NCI-H146 treated with DMSO at 0.1 percent for 48 hours (cell line): ENCODE measurements at regions not wholly inside any gene's neighbourhood (a gene's known extent, or its start where the extent isn't known, plus 50 kb on each side); places are given as distances from the start of the nearest gene placed in this dataset.

Source experiments
- DNase-seq: peaks from one replicate; lab custom pipeline; 2025; ENCODE audit not compliant: unreplicated experiment; lab: John Stamatoyannopoulos, UW

GRCh38 chr1:231108516-231109302, 53.1 kb upstream of the TRIM67 start:
- DNase-seq: no peak

- peak; percentile 37 for DNase-seq
These were observed 54.1 kb upstream of the TRIM67 start for GRCh38 chr1:231107600-231108326.

- no peak for DNase-seq
These were observed 54.7 kb upstream of the TRIM67 start for GRCh38 chr1:231107151-231107550.

- no peak for DNase-seq
These were observed 55.5 kb upstream of the TRIM67 start for GRCh38 chr1:231106347-231106746.

GRCh38 chr1:231104917-231105316, 56.9 kb upstream of the TRIM67 start:
- DNase-seq: no peak

- no peak for DNase-seq
These were observed 57.9 kb upstream of the TRIM67 start for GRCh38 chr1:231103961-231104360.

- DNase-seq: no peak
These were observed 60.1 kb upstream of the FAM89A start for GRCh38 chr1:231099996-231100767.

GRCh38 chr1:231099311-231099710, 59.3 kb upstream of the FAM89A start:
- DNase-seq: no peak

GRCh38 chr1:231095595-231095994, 55.5 kb upstream of the FAM89A start:
- DNase-seq: no peak

GRCh38 chr1:231094421-231094820, 54.4 kb upstream of the FAM89A start:
- no peak for DNase-seq

- DNase-seq: peak; percentile 31
These were observed 53.3 kb upstream of the FAM89A start for GRCh38 chr1:231093156-231093922.

GRCh38 chr1:231092380-231092779, 52.3 kb upstream of the FAM89A start:
- DNase-seq: no peak

GRCh38 chr1:231091831-231092301, 51.8 kb upstream of the FAM89A start:
- no peak for DNase-seq

GRCh38 chr1:231091415-231091814, 51.4 kb upstream of the FAM89A start:
- DNase-seq: no peak
